Central memory CD4-positive, alpha-beta T cell (primary cell): ENCODE measurements at regions not wholly inside any gene's neighbourhood (a gene's known extent, or its start where the extent isn't known, plus 50 kb on each side); places are given as distances from the start of the nearest gene placed in this dataset.

Experiments used
- DNase-seq: peaks from one replicate; pipeline ENCODE4 v3.0.0; 2022

DNA sequence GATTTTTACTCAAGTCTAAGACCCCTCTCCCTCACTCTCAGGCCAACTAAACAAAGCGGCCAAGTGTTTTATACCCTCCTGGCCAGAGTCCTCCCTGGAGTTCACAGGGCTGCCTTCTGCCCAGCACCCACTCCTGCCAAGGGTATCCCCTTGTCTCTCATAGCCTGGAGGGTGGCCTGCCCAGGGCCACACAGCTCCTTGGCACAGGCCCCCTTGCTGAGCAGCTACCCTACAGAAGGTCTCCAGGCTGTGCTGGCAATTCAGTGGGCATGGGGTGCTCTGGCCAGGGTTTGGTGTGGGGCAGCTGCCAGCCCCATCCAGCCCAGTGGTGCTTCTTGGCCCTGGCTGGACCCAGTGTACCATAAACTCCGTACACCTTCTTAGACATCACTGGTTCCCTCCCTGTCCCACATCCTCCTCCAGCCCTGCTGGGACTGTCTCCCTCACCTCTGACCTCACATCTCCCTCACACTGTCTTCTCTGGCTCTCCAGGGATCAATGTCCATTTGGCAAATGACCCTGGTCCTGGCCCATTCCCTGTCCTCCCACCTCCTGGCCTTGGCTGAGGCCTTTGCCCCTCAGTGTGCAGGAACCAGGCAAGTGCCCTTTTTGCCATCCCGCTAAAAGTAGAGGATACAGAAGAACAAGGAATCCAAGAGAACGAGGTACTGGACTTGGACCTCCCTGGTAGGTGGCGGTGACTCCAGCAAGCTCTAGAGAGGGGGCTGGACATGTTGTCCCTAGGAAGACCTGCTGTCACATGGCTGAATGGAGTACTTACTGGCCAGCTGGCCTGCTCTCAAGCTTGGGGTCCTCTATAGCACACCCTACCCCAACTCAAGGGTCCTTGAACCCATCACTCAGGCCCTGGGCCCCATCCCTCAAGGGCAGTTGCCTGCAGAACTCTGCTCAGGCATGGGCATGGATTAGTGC lies 50.0 kb upstream of the TRPM1 start:
- no peak for DNase-seq

DNA sequence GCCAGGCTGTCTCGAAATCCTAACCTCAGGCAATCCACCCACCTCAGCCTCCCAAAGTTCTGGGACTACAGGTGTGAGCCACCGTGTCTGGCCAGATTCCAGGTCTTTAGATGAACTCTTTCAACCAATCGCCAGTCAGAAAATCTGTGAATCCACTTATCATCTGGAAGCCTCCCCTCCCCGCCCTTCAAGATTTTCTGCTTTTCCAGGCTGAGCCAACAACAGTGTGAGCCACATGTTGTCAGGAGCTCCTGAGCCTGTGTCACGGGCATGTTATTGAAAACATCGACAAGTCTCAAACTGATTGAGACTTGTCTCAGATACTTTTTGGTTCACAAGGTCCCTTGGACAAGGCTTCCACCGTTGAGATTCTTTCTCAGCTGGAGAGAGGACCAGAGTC lies 52.0 kb upstream of the TRPM1 start:
- DNase-seq, result no peak

DNA sequence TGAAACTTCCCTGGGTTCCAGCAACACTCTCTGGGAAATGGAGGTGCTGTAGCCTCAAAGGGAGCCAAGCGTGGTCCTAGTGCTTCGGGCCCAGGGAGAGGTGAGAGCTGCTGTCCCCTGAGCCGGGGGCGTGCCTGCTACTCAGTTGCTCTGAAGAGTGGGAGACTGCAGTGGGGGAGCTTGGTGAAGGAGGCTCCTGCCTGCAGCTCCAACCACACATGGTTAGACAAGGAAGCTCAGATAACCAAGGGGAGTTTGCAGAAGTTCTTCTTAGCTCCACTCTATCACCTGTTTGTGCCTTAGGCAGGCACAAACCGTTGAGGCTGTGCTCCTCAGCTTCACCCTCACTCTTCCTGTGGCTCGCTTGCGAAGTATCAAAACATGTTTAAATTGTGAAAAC lies 53.6 kb upstream of the TRPM1 start:
- DNase-seq, result no peak

DNA sequence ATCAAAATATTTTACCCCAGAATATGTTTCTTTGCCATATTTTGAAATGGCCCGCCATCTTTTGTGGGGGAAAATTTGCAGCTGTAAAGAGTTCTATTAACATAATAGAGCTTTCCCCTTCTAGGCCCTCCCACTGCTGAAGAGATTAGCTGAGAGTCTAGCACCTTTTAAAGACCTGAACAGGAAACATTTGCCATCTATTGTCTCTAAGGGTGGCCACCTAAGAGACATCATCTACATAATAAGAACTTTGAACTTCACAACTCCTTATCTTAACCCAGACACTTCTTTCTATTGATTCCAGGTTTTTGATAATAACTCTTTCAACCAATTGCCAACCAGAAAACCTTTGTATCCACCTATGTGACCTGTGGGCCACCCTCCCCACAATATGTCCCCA lies 54.7 kb upstream of the TRPM1 start:
- no peak for DNase-seq

DNA sequence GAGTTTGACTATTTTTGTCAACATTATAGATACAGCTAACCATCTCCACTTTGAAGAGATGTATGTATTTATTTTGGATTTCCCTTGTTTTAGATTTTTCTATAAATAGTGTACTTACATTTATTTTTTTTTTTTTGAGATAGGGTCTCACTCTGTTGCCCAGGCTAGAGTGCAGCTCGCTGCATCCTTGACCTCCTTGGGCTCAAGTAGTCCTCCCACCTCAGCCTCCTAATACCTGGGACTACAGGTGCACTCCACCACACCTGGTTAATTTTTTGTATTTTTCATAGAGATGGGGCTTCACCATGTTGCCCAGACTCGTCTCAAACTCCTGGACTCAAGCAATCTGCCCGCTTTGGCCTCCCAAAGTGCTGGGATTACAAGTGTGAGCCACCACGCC lies 55.3 kb upstream of the TRPM1 start:
- no peak for DNase-seq

DNA sequence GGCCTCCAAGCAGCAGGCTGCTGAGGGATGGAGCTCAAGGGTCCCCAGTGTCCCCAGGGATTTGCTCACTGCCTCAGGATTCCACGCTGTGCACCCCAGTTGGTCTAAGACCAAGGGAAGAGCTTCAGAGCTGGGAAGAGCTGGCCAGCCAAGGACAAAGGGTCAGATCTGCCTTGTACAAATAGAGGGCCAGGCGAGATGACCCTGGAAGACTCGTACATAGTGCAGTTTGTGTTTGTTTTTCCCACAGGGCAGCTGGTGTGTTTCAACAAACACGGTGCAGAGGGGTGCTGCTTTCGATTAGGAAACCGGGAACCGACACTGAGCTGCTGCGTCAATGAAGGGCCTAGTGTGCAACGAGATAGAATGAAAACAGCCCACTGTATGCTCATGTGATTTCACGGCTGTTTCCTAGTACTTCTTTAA lies 56.1 kb upstream of the TRPM1 start:
- no peak for DNase-seq

DNA sequence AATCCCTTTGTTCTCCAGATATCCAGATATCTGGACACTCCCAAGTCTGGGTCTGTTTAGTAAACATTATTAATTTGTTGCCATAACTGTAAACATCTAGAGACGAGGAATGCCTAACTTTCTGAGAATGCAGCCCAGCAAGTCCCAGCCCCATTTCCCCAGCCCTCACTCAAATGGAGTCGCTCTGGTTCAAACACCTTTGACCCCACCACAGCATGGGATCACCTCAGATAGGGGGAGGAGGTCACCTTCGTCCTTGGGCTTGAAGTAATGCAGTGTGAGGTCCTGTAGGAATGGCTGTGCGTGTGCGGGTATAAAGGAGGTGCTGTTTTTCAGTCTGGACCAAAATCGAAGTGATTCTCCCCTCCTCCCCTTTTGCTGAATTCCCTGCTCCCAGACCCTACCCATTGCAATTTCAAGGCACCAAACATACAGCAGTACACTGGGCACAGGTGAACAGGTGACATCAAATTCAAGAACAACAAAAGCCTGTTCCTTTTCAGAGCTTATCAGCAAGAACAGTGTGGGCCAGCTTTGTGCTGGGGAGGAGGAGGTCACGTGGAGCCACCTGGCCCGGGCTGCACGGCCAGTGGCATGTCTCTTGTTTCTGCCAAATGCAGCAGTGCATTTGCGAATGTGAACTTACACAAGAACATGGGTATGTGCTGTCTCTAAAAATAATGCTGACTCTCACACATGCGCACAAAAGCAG lies 57.5 kb upstream of the TRPM1 start:
- DNase-seq, result no peak

DNA sequence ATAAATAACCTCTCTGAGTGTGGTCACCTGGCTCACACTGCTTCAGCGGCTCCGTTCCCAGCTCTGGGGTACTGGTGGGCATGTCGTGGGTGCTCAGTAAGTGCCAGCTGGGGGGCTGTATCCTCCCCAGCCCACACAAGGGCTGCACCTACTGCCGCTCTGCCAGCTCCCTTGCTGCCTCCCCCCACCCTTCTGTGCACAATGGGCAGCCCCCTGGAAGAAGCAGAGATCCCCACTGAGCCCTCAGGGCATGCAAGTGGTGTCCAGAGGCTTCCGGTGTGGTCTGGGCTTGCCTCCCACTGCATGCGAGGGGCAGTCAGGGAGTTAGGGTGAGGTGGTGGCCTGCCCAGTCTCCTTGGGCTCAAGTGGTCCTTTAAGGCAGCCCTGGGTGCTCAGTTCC lies 58.3 kb upstream of the TRPM1 start:
- no peak for DNase-seq

DNA sequence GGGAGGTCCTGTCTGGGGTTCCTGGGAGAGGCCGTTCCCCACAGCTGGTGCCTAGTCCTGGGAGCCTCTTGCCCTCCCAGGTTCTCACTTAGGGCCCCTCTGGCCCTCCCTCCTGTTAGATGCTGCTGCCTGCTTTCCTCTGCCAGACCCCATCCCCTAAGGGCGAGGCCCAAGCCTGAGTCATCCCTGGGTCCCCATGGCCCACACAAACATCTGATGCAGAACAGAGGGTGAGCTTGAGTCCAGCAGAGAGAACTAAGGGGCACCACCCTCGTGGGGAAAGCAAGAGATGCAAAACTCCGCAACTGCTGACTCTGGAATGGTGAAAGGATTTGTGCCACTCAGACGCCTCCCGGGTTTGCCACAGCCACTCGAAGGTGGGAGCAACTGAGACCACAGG lies 58.8 kb upstream of the TRPM1 start:
- no peak for DNase-seq

DNA sequence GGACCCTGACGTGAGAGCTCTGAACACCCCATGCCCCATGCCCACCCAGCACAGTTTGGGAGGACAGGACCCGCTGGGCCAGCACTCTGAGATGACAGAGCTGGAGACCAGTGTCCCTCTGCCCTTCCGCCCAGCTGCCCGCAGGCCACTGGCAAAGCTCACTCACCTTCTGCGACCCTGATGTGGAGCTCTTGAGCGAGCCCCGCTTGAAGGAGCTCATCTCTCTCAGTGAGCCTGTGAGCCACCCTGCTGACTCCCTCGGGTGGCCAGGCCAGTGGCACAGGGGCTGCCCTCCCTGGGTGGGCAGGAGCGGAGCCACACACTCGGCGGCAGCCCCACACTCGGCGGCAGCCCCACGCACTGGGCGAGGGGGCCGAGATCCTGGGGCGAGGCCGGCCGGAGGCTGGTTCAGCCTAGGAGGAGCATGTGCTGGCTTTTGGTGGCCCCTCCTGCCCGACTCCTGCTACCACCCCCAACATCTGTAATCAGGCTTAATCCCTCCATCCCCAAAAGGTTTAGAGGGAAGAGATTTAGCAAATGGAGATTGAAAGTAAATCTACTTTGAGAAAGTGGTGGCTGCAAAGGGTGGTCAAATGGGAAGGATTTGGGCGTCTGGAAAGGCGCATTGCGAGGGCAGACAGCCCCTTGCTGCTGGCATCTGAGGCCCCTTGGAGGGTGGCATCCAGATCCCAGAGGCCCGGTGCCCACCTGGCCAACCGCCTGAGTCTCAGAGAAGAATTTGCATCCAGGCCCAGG lies 59.4 kb upstream of the TRPM1 start:
- DNase-seq, result no peak

DNA sequence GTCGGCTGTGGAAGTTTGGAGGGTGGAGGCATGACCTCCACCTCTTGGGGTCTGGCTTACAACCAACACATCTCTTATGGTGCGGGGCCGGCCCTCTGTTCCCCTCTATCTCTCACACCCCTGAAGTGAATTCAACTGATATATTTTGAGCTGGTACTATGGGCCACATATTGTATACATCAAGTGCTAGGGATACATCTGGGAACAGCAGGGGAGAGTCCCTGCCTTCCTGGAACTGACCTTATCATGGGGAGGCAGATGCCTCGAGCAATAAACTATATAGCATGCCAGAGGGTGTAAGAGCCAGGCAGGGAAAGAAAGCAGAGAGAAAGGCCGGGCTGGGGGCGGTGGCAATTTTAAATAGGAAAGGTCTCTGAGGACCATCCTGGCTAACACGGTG lies 60.4 kb upstream of the TRPM1 start:
- no peak for DNase-seq

DNA sequence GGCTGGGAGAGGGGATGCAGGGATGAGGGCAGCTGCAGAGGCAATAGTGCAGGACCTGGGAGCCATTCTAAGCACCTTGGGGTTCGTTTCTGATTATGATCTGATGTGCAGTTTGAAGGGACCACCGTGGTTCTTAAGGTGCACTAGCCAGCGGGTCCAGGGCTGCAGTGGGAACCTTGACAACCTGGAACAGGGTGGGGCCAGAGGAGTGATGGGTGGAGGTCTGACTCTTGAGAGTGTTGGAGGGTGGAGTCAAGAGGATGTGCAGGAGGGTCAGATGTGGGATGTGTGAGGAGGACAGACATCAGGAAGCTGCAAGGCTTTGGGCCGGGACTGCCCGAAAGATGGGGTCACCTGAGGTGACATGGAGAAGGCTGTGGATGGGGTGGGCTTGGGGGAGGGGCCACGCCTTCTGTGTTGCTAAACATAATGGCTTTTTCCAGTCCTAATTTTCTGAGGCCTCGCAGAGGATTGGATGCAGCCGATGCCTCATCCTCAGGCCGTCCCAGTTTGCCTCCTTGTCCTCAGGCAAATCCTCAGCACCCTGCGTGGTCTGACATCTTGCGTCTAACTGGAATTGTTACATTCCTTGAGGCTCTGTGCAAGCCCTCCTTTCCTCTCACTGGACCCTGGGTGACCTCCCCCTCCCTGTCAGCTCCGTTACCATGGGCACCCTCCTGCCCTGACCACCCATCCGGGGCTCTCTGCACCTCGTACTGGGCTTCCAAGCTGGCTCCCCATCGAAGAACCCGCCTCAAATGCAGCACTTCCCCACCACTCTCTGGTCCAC lies 61.4 kb upstream of the TRPM1 start:
- DNase-seq, result no peak

DNA sequence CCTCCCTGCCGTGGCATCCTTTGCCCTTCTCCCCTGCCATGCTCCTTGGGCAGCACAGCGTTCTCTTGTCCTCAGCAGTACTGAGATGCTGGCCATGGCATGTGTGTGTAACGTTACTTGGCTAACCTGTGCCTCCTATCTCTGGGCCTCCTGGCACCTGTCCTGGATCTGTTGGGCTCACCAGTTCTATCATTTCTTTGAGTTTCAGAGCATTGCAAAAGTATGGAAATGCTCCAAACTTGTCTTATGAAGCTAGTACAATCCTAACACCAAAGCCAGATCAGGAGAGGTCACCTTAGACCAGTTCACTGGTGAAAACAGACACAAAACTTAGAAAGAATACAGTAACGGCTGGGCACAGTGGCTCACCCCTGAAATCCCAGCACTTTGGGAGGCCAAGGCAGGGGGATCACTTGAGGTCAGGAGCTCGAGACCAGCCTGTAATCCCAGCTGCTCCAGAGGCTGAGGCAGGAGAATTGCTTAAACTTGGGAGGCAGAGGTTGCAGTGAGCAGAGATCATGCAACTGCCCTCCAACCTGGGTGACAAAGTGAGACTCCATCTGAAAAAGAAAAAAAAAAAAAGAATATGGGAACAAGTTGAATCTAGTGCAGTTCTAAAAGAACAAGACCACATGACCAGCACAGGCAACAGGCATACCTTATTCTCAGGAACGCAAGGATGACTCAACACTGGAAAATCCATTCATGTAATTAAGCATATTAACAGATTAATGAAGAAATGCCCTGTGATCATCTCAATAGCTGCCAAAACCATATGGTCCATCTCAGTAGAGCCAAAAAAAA lies 62.4 kb upstream of the TRPM1 start:
- DNase-seq, result no peak

DNA sequence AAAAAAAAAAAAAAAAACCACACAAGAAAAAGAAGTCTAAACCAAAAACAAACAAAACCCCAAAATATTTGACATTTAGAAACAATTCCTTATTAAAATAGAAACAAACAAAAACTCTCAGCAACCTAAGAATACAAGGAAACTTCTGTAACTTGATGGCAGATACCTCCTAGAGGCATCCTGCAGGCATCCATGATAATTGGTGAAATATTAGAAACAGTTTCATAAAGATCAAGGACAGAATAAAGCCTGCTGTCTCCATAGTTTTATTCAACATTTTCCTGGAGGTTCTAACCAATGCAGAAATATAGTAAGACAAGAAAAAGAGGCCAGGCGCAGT lies 63.0 kb upstream of the TRPM1 start:
- no peak for DNase-seq

DNA sequence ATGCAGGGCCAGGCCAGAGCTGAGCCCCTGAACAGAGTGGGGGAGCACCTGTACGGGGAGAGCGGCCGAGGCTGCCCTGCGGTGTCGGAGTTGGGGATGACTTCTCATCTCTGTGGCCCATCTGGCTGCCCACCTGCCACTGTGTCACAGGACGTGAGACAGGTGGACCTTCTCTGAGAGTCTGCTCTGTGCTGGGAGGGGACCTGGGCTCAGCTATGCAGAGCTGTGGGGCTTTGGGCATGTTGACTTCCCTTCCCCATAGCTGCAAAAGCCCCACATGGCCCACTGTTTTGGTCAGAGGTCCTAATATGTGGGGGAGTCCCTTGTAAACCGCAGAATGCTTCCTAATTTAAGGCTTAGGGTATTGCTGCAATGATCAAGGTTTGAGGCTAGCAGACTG lies 68.0 kb upstream of the TRPM1 start:
- no peak for DNase-seq

DNA sequence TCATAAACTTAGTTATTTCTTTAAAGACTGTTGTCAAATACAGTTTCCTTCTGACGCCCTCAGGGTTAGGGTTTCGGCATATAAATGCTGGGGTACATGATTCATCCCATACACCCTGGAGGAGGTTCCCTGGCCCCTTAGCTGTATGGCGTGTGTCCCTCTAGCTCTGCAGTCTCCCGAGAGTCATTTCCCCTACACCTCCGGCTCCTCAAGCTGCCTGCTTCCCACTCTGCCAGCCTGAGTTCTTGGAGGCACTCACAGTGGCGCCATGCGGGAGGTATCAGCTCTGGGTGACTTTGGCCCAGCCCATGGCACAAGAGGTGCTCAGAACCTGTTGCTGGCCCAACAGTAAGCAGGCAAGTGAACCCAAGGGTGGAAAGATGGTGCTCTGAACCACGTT lies 70.2 kb upstream of the TRPM1 start:
- DNase-seq, result no peak

DNA sequence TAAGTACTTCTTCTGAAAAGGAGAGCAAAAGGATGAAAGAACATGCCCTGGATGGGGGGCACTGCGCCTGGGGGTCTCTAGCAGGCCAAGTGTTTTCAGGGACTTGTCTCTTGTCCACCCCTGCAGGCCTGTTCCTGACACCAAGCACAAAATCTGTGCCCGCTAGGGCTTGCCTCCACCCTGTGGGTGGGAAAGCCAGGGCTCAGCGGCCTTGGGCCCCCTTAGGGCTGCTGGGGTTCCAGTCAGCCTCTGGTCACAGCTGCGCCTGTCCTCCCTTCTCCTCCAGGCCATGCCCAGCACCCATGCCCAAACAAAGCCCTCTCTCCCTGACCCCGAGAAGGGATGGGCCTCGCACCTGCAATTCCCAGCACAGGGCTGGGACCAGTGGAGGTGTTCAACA lies 71.1 kb upstream of the TRPM1 start:
- no peak for DNase-seq

DNA sequence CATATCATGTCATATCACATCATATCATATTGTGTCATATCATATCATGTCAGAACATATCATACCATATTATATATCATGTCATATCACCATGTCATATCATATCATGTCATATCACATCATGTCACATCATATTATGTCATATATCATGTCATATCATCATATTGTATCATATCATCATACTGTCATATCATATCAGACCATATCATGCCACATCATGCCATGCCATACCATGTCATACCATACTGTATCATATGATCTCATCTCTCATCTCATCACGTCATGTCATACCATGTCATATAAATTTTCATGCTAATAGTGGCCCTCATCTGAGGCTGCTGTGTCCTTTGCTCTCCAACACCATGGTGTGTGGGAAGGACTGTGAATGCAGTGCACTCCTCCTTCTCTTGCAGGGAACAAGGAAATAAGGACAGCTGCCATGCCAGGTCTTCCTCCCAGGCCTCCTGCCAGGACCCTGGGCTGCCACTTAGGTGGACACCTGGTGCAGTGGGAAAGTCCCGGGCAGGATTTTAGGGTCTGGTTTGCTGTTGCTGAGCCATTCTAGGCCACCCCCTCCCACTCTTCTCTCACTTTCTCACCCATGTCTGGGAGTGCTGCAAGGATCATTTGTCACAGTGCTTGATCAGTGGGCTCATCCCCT lies 72.4 kb upstream of the TRPM1 start:
- no peak for DNase-seq

DNA sequence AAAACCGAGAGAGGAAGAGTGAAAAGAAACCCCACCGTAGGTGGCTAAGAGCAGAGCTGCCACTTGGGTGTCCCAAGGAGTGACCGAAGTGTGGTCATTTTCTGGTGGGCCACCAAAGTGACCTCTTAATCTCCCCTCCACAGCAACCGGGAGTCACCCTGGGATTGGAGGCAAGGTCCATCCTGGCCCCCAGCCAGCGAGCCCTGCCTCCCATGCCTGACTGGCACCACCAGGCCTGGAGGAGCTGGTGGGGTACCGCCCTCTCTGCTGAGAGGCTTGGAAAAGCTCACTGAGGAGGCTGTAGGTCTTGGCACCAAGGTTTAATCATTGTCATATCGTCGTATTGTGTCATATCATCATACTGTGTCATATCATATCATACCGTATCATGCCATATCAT lies 74.0 kb upstream of the TRPM1 start:
- DNase-seq, result no peak

DNA sequence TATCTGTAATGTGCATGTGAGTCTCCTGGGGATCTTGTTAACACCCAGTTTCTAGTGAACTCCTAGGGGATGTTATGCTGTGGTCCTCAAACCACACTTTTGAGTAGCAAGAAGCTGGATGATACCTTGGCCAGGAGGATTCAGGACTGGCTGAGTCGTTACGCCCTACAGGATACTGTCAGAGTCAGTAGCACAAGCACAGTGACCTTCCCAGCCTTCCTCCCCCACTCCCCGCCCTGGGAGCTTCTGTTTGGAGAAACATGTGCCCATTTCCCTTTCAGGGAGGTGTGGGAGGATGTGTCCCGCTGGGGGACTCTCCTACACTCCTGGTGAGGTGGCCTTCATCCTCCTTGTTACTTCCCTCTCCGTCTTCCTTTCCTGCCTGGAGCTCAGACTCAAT lies 76.4 kb upstream of the TRPM1 start:
- no peak for DNase-seq

DNA sequence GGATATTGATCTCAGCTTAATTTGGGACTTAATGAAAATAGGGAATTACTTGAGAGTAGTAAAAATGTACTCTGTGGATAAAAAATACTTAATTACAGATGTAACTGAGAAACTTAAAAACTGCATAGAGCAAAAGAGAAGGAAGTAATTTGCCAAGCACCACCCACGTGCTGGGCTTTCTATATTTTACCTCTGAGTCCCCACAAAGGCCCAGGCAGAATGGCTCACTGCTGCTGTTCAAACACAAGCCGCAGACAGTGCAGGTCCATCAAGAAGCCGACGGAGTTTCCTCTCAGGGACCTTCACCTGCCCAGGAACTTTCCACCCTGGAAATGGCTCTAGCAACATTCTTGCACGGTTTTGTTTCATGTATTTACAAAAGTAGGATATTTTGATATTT lies 77.2 kb upstream of the TRPM1 start:
- DNase-seq, result no peak

DNA sequence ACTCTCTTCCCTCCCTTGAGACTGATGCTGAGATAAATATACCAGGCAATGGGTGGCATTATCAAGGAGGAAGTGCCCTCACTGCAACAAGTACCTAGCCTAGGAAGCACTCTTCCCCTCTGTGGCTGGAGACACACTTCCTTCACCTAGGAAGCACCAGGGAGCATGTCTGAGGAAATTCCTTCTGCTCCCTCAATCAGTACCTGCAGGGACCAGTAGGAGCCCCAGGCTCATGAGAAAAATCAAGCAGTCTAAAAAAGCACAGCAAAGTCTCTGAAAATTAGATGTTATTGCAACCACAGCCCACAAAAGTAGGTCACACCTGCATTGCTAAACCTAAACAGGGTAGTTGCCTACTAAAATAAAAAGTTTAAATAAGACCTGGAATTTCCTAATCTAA lies 78.2 kb upstream of the TRPM1 start:
- DNase-seq, result peak; percentile 27
